ENCODE measurements at regions not wholly inside any gene's neighbourhood (a gene's known extent, or its start where the extent isn't known, plus 50 kb on each side); places are given as distances from the start of the nearest gene placed in this dataset.
"Not testable (repeated sequence)": the region's sequence is repeated elsewhere in the genome, so short reads cannot be mapped to it uniquely, and the experiment has no call there.

DNA sequence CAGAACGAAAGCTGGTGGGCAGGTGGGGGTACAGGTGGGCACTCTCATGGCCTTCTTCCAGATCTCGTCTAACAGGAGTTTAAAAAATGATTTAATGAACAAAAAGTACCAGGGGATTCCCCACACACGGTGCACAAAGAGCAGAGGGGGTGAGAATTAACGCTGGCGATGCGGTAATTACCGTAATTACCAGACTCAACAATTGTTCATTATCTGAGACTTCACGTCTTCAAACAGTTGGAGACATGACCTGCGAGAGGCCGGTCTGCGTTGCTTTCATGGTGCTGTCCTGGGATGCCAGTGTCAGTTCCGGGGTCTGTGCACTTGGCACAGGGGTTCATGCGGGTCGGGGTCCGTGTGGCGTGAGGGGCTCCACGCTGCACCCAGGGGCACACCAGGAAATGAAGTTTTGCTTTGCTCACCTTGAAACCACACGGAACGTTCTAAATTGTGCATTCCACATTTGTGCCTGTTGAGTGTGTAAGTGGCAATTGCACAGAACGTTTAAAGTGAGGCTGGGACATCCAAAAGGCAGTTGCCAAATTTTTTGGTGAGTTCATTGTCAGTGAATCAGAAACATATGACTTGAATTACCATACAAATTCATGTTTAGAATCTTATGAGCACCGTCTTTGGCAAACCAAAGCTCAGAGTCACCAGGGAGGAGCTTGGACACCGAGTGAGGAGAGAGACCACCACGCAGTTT lies 256.4 kb upstream of the IRX1 start:
- DNase-seq: no peak

DNA sequence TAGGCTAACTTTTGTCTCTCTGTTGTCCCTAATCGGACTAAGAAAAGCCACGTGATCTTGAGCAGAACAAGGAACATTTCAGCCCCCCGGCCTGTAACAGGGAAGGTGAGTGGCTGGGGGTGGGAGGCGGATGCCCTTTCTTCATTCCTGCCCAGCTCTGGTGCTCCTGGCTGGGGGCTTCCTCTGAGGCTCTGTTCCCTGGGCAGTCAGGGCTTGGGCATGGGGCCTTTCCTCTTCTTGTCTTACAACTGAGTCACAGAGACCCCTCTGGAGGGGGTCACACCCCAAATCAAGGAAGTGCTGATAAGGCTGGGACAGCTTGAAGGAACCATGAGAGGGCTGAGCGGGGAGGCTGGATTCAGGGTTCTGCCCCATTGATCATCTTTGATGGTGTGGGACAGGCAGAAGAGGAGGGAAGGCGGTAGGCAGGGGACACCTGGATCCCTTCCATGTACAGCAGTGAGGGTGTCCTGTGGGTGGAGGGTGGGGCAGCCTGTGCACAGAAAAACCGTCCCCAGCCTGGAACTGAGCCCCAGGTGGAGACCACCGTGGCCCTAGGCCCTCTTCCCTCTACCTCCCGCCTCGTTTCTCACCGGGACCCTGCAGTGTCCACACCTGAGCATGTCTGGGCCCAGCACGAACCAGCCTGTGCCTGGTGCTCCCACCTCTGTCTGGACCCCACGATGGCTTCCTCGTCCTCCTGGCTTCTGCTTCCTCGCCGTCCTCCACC lies 257.7 kb upstream of the IRX1 start:
- DNase-seq: no peak

DNA sequence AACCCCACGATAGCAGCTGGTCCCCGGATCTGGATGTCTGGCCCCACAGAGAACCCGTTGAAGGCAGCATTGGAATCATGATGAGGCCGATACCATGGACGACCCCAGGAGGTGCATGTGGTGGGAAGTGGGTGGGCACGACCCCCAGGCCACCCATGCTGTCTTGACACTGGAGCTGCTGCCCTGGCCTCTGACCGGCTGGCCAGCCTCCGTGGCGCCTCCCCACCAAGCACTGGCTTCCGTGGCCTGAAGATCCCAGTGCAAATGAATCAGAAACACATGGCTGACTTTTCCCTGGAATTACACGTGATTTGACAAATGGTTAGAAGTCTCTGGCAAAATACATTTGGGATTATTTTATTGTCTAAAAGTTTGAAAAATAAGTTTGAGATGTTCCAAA lies 259.0 kb upstream of the IRX1 start:
- no peak for DNase-seq

DNA sequence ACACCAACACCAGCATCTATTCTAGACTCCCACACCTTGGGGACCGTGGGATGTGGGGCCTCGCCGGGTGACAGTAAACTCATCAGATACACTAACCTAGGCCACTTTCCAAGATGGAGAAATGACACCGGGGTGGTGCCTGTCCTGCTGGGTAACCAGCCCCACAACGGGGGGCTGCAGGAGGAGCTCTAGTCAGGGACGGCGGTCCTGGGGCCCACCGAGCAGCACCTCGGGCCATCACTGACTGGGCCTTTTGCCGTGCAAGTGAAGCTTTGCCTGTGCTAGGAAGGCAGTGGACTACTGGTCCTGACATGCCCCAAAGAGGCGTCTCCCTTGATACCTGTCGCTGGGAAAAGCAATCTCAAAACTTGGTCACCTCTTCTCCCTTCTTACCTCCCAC lies 260.3 kb upstream of the IRX1 start:
- DNase-seq: no peak

DNA sequence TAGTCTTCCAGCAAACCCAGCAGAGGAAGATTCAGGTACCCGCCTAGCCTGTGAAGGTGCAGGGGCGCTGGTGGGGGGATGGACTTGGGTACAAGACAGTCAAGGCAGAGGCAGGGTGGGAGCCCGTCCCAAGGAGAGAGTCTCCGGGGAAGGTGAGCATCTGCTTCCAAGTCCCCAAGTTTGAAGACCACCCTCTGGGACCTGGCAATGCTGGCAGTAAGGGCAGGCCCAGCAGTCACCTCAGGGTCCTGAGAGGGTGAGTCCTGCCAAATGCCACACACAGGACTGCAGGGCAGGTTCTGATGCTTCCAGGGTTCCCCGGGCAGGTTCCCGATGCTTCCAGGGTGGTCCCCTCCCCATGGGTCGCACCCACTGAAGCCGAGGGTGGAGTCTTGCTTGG lies 261.8 kb upstream of the IRX1 start:
- DNase-seq: no peak

DNA sequence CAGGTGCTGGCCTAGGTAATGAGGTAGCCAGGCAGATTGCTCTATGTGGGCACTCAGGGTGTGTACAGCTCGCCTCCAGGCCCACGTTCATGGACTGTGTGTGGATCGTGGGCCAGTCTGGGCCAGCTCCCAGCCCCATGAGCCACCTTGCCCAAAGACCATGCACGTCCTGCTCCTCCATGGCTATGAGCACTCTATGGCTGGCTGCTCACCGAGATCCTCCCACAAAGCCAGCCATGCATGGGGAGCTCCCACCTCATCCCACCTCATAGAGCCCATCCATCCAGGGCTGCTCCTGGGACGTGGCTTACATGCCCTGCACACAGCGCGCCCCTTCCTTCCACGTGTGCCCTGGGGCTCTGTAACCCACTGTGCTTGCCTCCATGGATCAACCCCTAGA lies 262.5 kb upstream of the IRX1 start:
- no peak for DNase-seq

DNA sequence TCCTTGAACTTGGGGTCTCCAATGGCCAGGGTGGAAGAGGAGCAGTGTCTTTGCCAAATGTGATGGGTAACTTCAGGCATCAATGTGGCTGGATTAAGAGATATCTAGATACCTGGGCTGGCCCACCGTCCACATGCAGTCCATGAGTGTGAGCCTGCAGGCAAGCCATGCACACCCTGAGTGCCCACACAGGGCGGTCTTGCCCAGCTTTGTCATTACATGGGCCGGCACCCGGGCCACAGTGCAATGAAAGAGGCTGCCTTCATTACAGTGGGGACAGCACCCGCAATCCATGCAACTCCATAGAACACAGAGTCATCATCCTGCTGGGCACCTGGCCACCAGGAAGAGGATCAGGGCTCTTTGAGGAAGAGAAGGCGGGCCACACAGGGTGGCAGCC lies 263.8 kb upstream of the IRX1 start:
- DNase-seq: no peak

DNA sequence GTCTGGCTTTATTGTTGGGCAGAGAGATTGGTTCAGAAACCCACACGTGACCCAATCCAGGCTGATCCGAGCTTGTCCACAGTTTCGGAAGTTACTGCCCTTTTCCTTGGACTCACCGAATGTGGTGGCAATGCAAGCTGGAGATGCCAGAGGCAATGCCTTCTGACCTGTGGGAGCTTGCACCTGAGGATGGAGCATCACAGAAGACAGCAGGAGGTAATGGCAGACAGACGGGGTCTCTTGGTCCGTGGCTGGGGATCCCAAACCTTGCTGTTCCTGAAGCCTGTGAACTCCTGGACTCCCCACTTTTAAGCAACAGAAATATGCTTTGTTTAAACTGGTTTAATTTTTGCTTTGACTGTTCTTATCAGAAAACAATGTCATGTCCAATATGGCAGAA lies 265.2 kb upstream of the IRX1 start:
- DNase-seq: no peak

DNA sequence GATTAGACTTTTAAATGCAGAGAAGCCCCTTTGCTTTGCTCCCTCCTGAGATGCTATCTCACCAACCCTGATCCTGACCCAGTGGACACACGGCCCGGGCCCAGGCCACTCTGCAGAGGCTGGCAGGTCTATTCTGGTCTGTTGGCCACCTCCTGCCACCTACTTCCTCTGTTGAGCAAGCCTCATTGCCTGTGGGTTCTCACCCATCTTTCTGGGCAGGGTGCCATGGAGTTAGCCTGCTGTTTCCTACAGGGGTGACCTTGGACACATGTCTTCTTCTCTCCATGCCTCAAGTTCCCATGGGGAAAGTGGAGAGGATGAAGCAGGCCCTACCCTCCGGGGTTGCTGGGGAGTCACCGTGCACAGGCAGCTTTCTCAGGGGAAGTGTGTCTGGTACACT lies 266.2 kb upstream of the IRX1 start:
- DNase-seq: no peak

DNA sequence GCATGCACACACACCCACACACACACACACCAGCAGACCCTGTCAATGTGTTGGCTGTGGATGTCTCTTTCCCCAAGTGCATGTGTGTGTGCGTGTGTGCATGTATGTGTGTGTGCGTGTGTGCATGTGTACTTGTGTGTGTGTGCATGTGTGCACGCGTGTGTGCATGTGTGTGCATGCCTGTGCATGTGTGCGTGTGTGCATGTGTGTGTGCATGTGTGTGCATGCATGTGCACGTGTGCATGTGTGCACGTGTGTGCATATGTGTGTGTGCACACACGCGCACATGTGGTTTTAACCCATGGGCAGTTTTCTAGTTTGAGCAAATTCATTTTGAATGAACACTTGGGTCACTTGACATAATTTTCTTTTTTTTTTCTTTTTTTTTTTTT lies 268.8 kb upstream of the IRX1 start:
- no peak for DNase-seq

DNA sequence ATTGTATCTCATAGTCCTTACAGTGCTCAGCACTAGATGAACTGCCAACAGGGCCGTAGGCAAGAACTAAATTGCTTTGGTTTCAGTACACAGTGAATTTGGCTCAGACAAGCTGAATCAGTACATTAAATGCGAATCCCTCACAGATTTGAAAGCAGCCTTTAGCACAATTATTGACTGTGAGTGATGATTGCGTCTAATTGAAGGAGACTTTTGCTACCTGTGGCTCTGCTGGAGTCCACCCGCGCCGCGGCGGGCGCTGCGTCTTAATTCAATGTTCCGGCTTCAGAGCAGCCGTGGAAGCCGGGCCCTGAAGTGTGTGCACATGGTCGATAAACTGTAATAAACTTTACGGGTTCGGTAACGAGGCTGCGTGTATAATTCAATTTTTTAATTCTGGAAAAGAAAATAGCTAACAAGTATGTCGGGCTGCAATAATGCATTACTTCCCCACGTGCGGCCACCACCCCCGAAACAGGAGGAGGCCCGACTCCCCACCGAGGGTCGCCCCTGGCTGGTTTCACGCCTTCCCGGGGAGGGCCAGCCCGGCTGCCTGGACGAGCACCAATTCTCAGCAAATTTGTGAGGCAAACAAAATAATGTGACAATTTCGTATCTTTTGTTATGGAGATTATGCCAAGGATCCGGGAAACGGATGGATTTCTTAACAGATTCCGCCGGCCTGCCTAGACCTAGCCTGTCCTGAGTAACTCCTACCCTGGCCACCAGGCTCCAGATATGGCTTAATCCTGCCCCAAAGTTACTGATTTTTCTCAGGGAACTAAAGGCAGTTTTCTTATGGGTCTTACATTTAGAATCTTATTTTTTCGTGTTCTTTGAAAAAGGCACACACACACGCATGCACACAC lies 269.4 kb upstream of the IRX1 start:
- DNase-seq: no peak

DNA sequence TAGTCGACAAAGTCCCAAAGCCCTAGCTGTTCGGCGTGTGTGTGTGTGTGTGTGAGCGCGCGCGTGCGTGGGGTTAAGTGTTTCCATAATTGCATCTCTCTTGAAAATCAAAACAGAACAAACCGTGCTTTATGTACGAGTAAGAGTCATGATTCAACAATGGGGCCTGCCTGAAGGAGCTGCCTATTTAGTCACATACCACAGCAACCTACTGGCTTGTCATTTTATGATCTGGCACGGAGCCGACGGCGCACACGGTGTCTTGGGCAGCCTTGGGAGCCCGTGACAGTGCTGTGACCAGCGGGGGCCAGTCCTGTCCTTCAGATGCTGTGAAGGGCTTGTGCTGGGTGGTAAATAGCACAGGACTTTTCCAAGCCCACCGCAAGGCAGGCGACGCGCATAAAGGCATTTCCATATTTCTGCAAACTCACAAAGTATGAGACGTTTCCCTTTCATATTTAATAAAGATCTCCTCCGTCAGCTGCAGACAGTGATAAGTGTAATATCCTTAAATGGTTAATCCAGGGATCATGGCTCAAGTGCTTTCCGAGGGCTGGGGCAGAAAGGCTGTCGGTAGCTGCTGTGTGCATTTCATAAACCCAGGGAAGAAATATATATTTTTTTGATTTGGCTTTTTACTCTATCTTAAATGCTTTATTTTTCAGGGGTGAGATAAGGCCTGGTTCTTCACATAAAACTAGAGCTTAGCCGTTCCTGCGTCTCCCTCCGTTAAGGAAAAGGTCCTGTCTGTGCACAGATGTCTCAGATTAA lies 270.2 kb upstream of the IRX1 start:
- DNase-seq: no peak

DNA sequence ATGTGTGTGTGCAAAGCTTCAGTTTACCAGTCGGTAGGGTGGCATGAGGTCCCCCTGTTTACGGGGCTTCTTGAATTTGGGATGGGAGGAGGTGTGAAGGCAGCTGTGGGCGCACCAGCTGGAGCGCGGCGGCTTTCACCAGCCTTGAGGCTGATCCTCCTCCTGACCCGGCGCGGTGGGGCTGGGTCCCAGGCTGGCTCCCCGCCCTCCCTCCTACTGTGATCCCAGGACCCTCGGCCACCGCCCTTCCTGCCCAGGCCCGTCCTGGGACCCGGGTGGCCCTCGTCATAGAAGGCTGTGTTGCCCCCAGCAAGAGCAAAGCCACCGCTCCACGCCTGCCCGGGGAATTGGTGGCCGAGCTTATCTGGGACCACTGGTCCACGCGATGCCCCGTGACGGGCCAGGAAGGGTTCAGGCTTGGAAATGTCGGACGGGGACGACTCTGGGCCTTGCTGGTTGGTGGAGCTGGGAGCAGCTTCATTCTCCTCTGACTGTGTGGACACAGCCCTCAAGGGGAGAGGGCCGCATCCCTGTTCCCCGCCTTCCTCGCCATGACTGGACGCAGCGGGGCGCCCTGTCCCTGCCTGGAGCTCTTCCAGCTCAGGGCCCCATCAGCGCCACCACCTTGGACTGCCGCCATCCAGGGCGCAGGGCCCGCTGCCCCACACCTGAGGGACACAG lies 271.1 kb upstream of the IRX1 start:
- no peak for DNase-seq

DNA sequence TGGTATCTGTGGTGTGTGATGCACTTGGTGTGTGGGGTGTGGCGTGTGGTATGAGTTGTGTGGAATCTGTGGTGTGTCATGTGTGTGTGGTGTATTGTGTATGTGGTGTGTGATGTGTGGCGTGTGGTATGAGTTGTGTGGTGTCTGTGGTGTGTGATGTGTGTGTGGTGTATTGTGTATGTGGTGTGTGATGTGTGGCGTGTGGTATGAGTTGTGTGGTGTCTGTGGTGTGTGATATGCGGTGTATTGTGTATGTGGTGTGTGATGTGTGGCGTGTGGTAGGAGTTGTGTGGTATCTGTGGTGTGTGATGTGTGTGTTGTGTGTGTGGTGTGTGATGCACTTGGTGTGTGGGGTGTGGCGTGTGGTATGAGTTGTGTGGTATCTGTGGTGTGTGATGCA lies 271.7 kb upstream of the IRX1 start:
- not testable (repeated sequence) for DNase-seq

DNA sequence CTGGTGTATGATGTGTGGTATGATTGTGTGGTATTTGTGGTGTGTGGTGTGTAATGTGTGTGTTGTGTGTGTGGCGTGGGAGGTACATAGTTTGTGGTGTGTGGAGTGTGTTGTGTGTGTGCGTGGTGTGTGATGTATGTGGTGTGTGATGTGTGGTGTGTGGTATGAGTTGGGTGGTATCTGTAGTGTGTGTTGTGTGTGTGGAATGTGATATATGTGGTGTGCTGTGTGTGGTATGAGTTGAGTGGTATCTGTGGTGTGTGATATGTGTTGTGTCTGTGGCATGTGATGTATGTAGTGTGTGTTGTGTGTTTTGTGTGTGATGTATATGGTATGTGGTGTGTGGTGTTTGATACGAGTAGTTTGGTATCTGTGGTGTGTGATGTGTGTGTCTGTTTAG lies 272.5 kb upstream of the IRX1 start:
- no peak for DNase-seq

DNA sequence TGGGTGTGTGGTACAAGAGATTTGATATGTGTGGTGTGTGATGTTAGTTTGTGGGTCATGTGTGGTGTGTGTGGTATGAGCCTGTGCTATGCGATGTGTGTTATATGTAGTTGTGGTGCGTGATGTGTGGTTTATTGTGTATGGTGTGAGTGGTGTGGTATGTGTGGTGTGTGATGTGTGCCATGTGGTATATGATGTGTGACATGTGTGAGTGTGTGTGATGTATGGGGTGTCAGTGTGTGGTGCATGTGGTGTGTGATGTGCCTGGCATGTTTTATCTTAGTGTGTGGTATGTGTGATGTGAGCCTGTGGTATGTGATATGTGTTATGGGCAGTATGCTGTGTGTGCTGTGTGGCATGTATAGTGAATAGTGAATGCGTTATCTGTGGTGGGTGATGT lies 273.0 kb upstream of the IRX1 start:
- DNase-seq: no peak

DNA sequence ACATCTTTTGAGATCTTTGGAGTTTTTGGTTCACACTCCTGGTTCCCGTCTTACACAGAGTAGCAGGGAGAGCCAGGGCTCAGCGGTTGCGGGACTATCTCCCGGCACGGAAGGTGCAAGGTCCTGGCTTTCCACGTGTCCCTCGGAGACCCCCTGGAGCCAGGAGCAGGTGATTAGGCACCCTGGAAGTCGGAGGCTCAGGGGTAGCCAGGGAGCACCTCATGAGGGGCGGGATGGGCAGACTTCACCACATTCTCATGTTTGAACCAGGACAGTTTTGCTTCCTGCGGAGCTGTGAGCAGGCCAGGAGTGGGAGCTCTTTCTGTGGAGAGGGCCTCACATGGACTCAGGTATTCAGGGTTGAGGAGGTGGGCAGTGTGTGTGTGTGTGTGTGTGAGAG lies 273.7 kb upstream of the IRX1 start:
- DNase-seq: no peak

DNA sequence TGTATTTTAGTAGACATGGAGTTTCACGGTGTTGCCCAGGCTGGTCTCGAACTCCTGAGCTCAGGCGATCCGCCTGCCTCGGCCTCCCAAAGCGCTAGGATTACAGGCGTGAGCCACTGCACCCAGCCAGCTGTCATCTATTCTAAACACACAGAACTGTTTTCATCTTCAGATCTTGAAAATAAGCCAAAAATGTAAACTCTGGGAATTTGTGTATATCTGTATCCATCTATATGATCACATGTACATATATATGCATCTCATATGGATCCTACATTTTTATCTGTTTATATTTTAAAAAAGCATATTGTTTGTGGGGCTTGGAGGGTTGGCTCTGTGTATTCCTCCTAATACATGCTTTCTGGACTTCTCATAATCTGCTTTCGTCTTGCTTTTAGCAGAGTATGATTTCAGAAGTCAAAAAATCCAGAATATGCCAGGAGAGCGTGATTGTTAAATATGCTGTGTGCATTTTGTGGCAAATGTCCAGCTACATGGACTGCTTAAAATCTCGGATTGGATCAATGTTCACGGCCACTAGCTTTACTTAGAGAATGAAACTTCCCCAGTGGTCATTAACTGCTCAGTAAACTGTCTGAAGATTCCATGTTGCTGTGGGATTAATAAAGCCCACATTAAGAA lies 274.4 kb upstream of the IRX1 start:
- DNase-seq: no peak

DNA sequence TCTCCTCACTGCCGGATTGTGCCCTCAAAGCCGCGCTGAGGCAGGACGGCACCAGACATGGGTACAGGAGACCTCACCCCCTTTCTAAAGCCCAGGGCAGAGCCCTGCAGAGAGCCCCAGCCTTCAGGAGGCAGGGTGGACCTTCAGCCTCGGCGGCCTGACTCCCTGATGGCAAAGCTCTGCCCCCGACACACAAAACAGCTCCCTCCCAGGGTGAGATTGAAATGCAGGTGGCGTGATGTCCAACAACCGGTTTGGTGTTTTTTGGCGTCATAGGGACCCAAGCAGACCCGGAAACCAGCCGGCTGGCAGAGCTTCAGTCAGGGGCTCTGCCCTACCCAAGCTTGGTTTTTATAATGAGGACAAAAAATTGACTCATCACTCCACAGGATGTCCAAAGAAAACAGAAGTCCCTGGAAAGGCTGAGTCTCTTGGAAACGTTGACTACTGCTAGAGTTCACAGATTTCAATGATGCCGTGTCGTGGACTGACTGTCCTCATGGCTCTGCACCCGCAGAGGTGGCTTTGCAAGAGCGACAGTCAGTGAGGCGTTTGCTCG lies 275.2 kb upstream of the IRX1 start:
- DNase-seq: no peak

DNA sequence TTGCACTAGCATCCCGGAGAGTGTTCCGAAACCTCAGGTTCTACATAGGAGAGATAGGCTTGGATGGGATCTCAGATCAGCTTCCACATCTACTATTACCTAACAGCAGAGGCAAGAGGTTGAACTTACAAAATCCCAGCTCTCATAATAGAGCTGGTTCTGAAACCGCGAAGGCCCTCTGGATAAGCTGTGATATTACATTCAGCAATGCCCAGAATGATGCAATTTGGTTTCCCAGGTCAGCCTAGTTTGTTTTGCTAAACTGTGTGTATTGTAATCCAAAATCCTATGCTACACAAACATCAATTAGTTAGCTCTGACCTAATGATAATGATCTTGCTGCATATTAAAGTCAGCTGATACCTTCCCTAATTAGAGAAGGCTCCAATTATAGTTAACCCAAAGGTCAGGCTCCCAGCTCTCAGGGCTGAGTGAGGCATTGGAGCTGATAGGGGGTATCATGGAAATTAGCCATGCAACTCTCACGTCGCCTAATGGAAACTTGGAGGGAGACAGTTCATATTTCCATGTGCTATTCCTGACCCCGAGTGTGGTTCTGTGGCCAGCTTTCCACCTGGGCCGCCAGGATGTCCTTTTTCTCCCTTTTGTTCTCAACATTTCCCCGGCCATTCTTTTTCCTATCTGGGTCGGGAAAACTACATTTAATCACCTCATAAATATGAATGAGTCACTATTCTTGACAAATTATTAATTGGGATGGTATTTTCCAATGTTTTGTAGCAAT lies 278.4 kb upstream of the IRX1 start:
- DNase-seq: no peak

DNA sequence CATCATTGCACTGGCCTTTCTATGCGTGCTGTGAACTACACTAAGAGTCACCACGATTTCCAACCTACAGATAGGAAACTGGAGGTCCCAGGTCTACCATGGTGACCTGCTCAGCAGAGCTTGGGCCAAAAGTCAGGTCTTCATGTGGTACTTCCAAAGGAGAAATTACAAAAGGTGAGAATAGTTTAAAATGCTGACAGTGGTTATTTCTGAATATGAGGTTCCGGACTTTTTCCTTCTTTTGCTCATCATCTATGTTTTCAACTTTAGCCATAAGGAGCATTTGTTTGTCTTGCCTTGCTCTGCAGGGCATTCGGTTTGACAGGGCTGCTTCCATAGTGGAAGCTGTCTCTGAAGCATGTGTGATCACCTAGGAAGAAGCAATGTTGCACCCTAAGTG lies 282.1 kb upstream of the IRX1 start:
- DNase-seq: no peak
